Breast epithelium (tissue), 3 donors: ENCODE measurements at regions not wholly inside any gene's neighbourhood (a gene's known extent, or its start where the extent isn't known, plus 50 kb on each side); places are given as distances from the start of the nearest gene placed in this dataset.

Experiments
- POLR2AphosphoS5 ChIP-seq, 3 donors: sonication (generic); formaldehyde crosslinking; IDR thresholded peaks; one replicate each; pipeline ENCODE4 v1.6.1; 2017; ENCODE audit warnings: antibody characterized with exemption in 3 of 3
- TF ChIP-seq, protein P1 (sequence below), 3 donors: fragments of 450-650 bp; IDR thresholded peaks; one replicate each; pipeline ENCODE4 v1.5.1; 2016 to 2017; ENCODE audit warnings: antibody characterized with exemption in 3 of 3, mild to moderate bottlenecking in 3 of 3, moderate library complexity in 3 of 3

DNA sequence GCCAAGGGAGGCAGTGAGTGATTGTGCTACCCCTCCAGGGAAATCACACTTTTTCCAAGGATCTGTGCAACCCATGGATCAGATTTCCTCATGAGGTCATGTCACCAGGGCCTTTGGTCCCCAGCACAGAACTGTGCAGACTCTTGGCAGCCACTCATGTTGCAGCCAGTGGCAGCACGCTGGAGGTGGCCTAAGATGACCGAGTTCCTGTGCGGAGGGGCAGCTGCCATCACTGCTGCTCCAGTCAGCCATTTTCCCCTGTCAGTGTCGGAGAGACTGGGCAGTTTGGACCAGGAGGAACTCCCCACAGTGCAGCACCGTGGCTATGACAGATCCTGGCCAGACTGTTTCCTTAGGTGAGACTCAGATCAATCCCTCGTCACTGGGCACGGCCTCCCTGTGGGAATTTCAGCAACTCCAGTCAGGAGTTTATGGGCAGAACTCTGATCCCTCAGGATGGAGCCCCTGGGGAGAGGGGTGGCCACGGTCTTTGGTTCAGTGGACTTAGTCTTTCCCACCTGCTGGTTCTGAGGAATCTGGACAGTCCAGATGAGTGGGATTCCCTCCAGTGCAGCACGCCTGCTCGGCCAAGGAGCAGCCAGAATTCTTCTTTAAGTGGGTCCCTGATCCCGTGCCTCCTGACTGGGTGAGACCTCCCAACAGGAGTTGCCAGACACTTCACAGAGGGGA, 194.6 kb upstream of the CARD18 start:
- no peak for TF ChIP-seq POLR2AphosphoS5 (IDR thresholded peaks at IDR 0.05)
- TF ChIP-seq, protein P1, sequence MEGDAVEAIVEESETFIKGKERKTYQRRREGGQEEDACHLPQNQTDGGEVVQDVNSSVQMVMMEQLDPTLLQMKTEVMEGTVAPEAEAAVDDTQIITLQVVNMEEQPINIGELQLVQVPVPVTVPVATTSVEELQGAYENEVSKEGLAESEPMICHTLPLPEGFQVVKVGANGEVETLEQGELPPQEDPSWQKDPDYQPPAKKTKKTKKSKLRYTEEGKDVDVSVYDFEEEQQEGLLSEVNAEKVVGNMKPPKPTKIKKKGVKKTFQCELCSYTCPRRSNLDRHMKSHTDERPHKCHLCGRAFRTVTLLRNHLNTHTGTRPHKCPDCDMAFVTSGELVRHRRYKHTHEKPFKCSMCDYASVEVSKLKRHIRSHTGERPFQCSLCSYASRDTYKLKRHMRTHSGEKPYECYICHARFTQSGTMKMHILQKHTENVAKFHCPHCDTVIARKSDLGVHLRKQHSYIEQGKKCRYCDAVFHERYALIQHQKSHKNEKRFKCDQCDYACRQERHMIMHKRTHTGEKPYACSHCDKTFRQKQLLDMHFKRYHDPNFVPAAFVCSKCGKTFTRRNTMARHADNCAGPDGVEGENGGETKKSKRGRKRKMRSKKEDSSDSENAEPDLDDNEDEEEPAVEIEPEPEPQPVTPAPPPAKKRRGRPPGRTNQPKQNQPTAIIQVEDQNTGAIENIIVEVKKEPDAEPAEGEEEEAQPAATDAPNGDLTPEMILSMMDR (IDR thresholded peaks at IDR 0.05): no peak
